Left ventricle myocardium superior (tissue), 1 donor: ENCODE measurements at regions not wholly inside any gene's neighbourhood (a gene's known extent, or its start where the extent isn't known, plus 50 kb on each side); places are given as distances from the start of the nearest gene placed in this dataset.
"Not testable (repeated sequence)": the region's sequence is repeated elsewhere in the genome, so short reads cannot be mapped to it uniquely, and the experiment has no call there.

Experiments used
- ATAC-seq: fragments of 200-7000 bp; cut with Tn5 transposase; one replicate; pipeline ENCODE4 v1.9.1; 2020; ENCODE audit warnings: mild to moderate bottlenecking, moderate library complexity
- DNase-seq: peaks from one replicate; pipeline ENCODE4 v3.0.0-alpha.2; 2020
- intact Hi-C: fragments of 100-400 bp; cut with micrococcal nuclease; formaldehyde crosslinking; loops from one replicate; pipeline ENCODE4 v1.11.0; 2022
- donor health status: DM: no; HTN: yes; CAD: no; lungs with severe emphysema.

GRCh38 chr10:8665322-8665721 is 610.8 kb downstream of the GATA3 start:
- intact Hi-C loops = no loop called here
- ATAC-seq (no peak), DNase-seq (no peak)

GRCh38 chr10:8670461-8670860 is 616.0 kb downstream of the GATA3 start:
- no peak for DNase-seq
- no peak for ATAC-seq
- intact Hi-C loops = no loop called here

- DNase-seq (no peak), ATAC-seq (no peak)
- intact Hi-C loops = no loop called here
Measured at GRCh38 chr10:8674230-8674629, 619.7 kb downstream of the GATA3 start.

- intact Hi-C loops = no loop called here
- ATAC-seq = no peak
- DNase-seq = no peak
Measured at GRCh38 chr10:8677642-8678041, 623.2 kb downstream of the GATA3 start.

- ATAC-seq, DNase-seq, intact Hi-C loops: not testable (repeated sequence)
Measured at GRCh38 chr10:8684916-8685315, 630.4 kb downstream of the GATA3 start.

GRCh38 chr10:8688881-8689280 is 634.4 kb downstream of the GATA3 start:
- ATAC-seq (no peak), DNase-seq (no peak)
- intact Hi-C loops = no loop called here

GRCh38 chr10:8691498-8692017 is 637.1 kb downstream of the GATA3 start:
- no peak for ATAC-seq
- DNase-seq = no peak
- intact Hi-C loops = no loop called here

GRCh38 chr10:8693635-8694034 is 639.1 kb downstream of the GATA3 start:
- DNase-seq, ATAC-seq, intact Hi-C loops: not testable (repeated sequence)

- DNase-seq (no peak), ATAC-seq (no peak)
- intact Hi-C loops = no loop called here
Measured at GRCh38 chr10:8696746-8697145, 642.3 kb downstream of the GATA3 start.

GRCh38 chr10:8700689-8701088 is 646.2 kb downstream of the GATA3 start:
- ATAC-seq (no peak), DNase-seq (no peak)
- intact Hi-C loops = no loop called here

- DNase-seq (no peak), ATAC-seq (no peak)
- intact Hi-C loops = no loop called here
Measured at GRCh38 chr10:8702181-8702580, 647.7 kb downstream of the GATA3 start.

GRCh38 chr10:8705415-8705814 is 650.9 kb downstream of the GATA3 start:
- intact Hi-C loops = no loop called here
- no peak for ATAC-seq
- DNase-seq = no peak

GRCh38 chr10:8712656-8713055 is 658.2 kb downstream of the GATA3 start:
- DNase-seq (no peak), ATAC-seq (no peak)
- intact Hi-C loops = no loop called here

- DNase-seq (no peak), ATAC-seq (no peak)
- intact Hi-C loops = no loop called here
Measured at GRCh38 chr10:8719971-8720370, 665.5 kb downstream of the GATA3 start.

GRCh38 chr10:8721650-8722049 is 667.2 kb downstream of the GATA3 start:
- ATAC-seq = no peak
- DNase-seq = no peak
- intact Hi-C loops = no loop called here

- no peak for ATAC-seq
- no peak for DNase-seq
- intact Hi-C loops = no loop called here
Measured at GRCh38 chr10:8722835-8723234, 668.3 kb downstream of the GATA3 start.

- no peak for ATAC-seq
- intact Hi-C loops = no loop called here
- no peak for DNase-seq
Measured at GRCh38 chr10:8725343-8725742, 670.9 kb downstream of the GATA3 start.

GRCh38 chr10:8726084-8726778 is 671.7 kb downstream of the GATA3 start:
- DNase-seq (no peak), ATAC-seq (no peak)
- intact Hi-C loops = no loop called here

- DNase-seq = no peak
- ATAC-seq = no peak
- intact Hi-C loops = no loop called here
Measured at GRCh38 chr10:8726779-8727084, 672.2 kb downstream of the GATA3 start.

- ATAC-seq (no peak), DNase-seq (no peak)
- intact Hi-C loops = no loop called here
Measured at GRCh38 chr10:8731121-8732095, 676.9 kb downstream of the GATA3 start.
